ENCODE measurements at regions not wholly inside any gene's neighbourhood (a gene's known extent, or its start where the extent isn't known, plus 50 kb on each side); places are given as distances from the start of the nearest gene placed in this dataset.
"Not testable (repeated sequence)": the region's sequence is repeated elsewhere in the genome, so short reads cannot be mapped to it uniquely, and the experiment has no call there.

GRCh38 chr5:50325237-50325832 lies 115.8 kb downstream of the EMB start:
- Histone ChIP-seq H3K4me3 (no peak overlapping the region), H3K4me2 (no peak overlapping the region), H3K4me1 (ENCODE audit: insufficient read depth) (no peaks in the 10 kb centered on the region), H3K36me3 (replicated peaks; ENCODE audit: insufficient read depth, low read depth) (no peaks in the 10 kb centered on the region), H3K9me2 (replicated peaks; ENCODE audit: insufficient read depth) (no peaks in the 10 kb centered on the region), H3K27me3 (no peaks in the 10 kb centered on the region), H2AFZ (no peak overlapping the region), H4K20me1 (ENCODE audit: insufficient read depth, poor library complexity, severe bottlenecking) (no peaks in the 10 kb centered on the region), H3K9me3 (ENCODE audit: low read depth) (no peaks in the 10 kb centered on the region), H3K27ac (no peak overlapping the region), H3K79me2 (no peaks in the 10 kb centered on the region)
- TF ChIP-seq EZH2phosphoT487 (IDR thresholded peaks at IDR 0.05; ENCODE audit: low read depth, severe bottlenecking, unreplicated experiment) (no peak), EZH2 (IDR thresholded peaks at IDR 0.05; ENCODE audit: borderline replicate concordance) (no peak)
- TF ChIP-seq, protein P1, sequence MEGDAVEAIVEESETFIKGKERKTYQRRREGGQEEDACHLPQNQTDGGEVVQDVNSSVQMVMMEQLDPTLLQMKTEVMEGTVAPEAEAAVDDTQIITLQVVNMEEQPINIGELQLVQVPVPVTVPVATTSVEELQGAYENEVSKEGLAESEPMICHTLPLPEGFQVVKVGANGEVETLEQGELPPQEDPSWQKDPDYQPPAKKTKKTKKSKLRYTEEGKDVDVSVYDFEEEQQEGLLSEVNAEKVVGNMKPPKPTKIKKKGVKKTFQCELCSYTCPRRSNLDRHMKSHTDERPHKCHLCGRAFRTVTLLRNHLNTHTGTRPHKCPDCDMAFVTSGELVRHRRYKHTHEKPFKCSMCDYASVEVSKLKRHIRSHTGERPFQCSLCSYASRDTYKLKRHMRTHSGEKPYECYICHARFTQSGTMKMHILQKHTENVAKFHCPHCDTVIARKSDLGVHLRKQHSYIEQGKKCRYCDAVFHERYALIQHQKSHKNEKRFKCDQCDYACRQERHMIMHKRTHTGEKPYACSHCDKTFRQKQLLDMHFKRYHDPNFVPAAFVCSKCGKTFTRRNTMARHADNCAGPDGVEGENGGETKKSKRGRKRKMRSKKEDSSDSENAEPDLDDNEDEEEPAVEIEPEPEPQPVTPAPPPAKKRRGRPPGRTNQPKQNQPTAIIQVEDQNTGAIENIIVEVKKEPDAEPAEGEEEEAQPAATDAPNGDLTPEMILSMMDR (IDR thresholded peaks at IDR 0.05; ENCODE audit: poor library complexity), result peak; percentile 74
- WGBS (ENCODE audit: low lambda C conversion rate, missing lambda C conversion rate), result 27% methylated on average over 4 of the region's 4 CpGs
- DNase-seq (ENCODE audit: low spot score), result peak; percentile 23

DNA sequence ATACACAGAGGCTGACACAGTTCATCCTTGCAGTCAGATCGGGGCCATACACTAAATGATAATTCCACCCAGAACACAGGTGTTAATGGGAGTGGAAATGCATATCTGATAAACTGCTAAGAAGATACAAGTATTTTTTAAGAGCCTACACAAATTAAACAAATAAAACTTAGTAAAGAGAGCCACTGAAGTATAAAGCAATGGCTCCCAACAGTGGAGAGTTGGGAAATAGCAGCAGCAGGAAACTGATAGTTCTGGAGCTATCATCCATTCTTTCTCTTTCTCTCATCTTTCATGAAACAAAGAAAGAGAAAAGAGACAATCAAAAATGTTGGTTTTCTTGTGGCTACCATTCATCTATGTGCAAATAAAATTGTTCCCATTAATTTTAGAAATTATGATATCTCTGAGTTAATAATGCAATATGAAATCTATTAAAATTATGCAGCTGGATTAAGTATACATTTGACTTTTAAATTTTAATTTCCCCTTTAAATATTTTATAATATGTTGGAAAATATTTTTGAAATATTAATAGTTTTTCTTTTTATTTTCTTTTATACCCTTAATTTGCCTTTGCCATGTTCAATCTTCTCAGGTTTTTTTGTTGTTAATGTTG lies 120.8 kb downstream of the EMB start:
- Histone ChIP-seq H3K27ac (no peak overlapping the region), H3K9me2 (replicated peaks; ENCODE audit: insufficient read depth) (no peaks in the 10 kb centered on the region), H4K20me1 (ENCODE audit: insufficient read depth, poor library complexity, severe bottlenecking) (no peaks in the 10 kb centered on the region), H3K4me2 (no peak overlapping the region), H2AFZ (no peak overlapping the region), H3K4me3 (no peak overlapping the region), H3K36me3 (replicated peaks; ENCODE audit: insufficient read depth, low read depth) (no peaks in the 10 kb centered on the region), H3K4me1 (ENCODE audit: insufficient read depth) (no peaks in the 10 kb centered on the region), H3K79me2 (no peaks in the 10 kb centered on the region), H3K27me3 (no peaks in the 10 kb centered on the region), H3K9me3 (ENCODE audit: low read depth) (no peaks in the 10 kb centered on the region)
- no peak for DNase-seq (ENCODE audit: low spot score)
- 59% methylated on average over 1 of the region's 1 CpG for WGBS (ENCODE audit: low lambda C conversion rate, missing lambda C conversion rate)
- TF ChIP-seq EZH2 (IDR thresholded peaks at IDR 0.05; ENCODE audit: borderline replicate concordance) (no peak), EZH2phosphoT487 (IDR thresholded peaks at IDR 0.05; ENCODE audit: low read depth, severe bottlenecking, unreplicated experiment) (no peak)
- TF ChIP-seq, protein P1 (IDR thresholded peaks at IDR 0.05; ENCODE audit: poor library complexity), result no peak

- no peak for DNase-seq (ENCODE audit: low spot score)
- Histone ChIP-seq H3K27me3 (no peaks in the 10 kb centered on the region), H3K4me1 (ENCODE audit: insufficient read depth) (no peaks in the 10 kb centered on the region), H3K27ac (no peak overlapping the region), H3K9me2 (replicated peaks; ENCODE audit: insufficient read depth) (no peaks in the 10 kb centered on the region), H2AFZ (no peak overlapping the region), H3K4me2 (no peak overlapping the region), H4K20me1 (ENCODE audit: insufficient read depth, poor library complexity, severe bottlenecking) (no peaks in the 10 kb centered on the region), H3K9me3 (ENCODE audit: low read depth) (no peaks in the 10 kb centered on the region), H3K79me2 (no peaks in the 10 kb centered on the region), H3K36me3 (replicated peaks; ENCODE audit: insufficient read depth, low read depth) (no peaks in the 10 kb centered on the region), H3K4me3 (no peak overlapping the region)
- WGBS (ENCODE audit: low lambda C conversion rate, missing lambda C conversion rate), result 61% methylated on average over 1 of the region's 1 CpG
- no peak for TF ChIP-seq EZH2 (IDR thresholded peaks at IDR 0.05; ENCODE audit: borderline replicate concordance)
- no peak for TF ChIP-seq EZH2phosphoT487 (IDR thresholded peaks at IDR 0.05; ENCODE audit: low read depth, severe bottlenecking, unreplicated experiment)
- TF ChIP-seq, protein P1 (IDR thresholded peaks at IDR 0.05; ENCODE audit: poor library complexity), result no peak
Observed at GRCh38 chr5:50318220-50318619, 122.9 kb downstream of the EMB start.

- H3K36me3 ChIP-seq (replicated peaks; ENCODE audit: insufficient read depth, low read depth); H2AFZ ChIP-seq; H3K4me2 ChIP-seq; H3K4me3 ChIP-seq; H4K20me1 ChIP-seq (ENCODE audit: insufficient read depth, poor library complexity, severe bottlenecking); H3K27ac ChIP-seq; H3K27me3 ChIP-seq; H3K9me2 ChIP-seq (replicated peaks; ENCODE audit: insufficient read depth); DNase-seq (ENCODE audit: low spot score); H3K9me3 ChIP-seq (ENCODE audit: low read depth); H3K4me1 ChIP-seq (ENCODE audit: insufficient read depth); H3K79me2 ChIP-seq: not testable (repeated sequence)
- 80% methylated on average over 4 of the region's 4 CpGs for whole genome bisulfite sequencing (ENCODE audit: low lambda C conversion rate, missing lambda C conversion rate)
Observed at GRCh38 chr5:50306488-50306887, 134.6 kb downstream of the EMB start.
